ENCODE measurements at regions not wholly inside any gene's neighbourhood (a gene's known extent, or its start where the extent isn't known, plus 50 kb on each side); places are given as distances from the start of the nearest gene placed in this dataset.
A peak's percentile ranks its signal among the peaks of the same experiment; 100 is the strongest.

- no peak for FAIRE-seq
Measured at GRCh38 chr5:54927097-54927746, 58.2 kb downstream of the ESM1 start.

- FAIRE-seq, result no peak
Measured at GRCh38 chr5:54924487-54924886, 60.9 kb downstream of the ESM1 start.

- no peak for FAIRE-seq
Measured at GRCh38 chr5:54917323-54917722, 68.1 kb downstream of the ESM1 start.

GRCh38 chr5:54915466-54916027 is 69.8 kb downstream of the ESM1 start:
- FAIRE-seq, result no peak

- no peak for FAIRE-seq
Measured at GRCh38 chr5:54912021-54912420, 73.4 kb downstream of the ESM1 start.

GRCh38 chr5:54909911-54910870 is 75.2 kb downstream of the ESM1 start:
- FAIRE-seq, result no peak

- no peak for FAIRE-seq
Measured at GRCh38 chr5:54908774-54909525, 76.4 kb downstream of the ESM1 start.

- peak; percentile 88 for FAIRE-seq
Measured at GRCh38 chr5:54905942-54906537, 79.4 kb downstream of the ESM1 start.

- FAIRE-seq, result no peak
Measured at GRCh38 chr5:54905246-54905795, 80.1 kb downstream of the ESM1 start.

- FAIRE-seq, result no peak
Measured at GRCh38 chr5:54904425-54904824, 81.0 kb downstream of the ESM1 start.

- FAIRE-seq, result no peak
Measured at GRCh38 chr5:54902791-54903473, 82.5 kb downstream of the ESM1 start.

- FAIRE-seq, result no peak
Measured at GRCh38 chr5:54900984-54901725, 84.2 kb downstream of the ESM1 start.

GRCh38 chr5:54897001-54897400 is 88.4 kb downstream of the ESM1 start:
- no peak for FAIRE-seq

- FAIRE-seq, result peak; percentile 91
Measured at GRCh38 chr5:54895816-54896341, 89.5 kb downstream of the ESM1 start.

- FAIRE-seq, result no peak
Measured at GRCh38 chr5:54894957-54895815, 90.2 kb downstream of the ESM1 start.

GRCh38 chr5:54889826-54890225 is 95.6 kb downstream of the ESM1 start:
- FAIRE-seq, result no peak

- FAIRE-seq, result no peak
Measured at GRCh38 chr5:54887663-54888062, 97.7 kb downstream of the ESM1 start.

- FAIRE-seq, result no peak
Measured at GRCh38 chr5:54886866-54887265, 98.5 kb downstream of the ESM1 start.

GRCh38 chr5:54885636-54886035 is 99.8 kb downstream of the ESM1 start:
- FAIRE-seq, result no peak

- no peak for FAIRE-seq
Measured at GRCh38 chr5:54884195-54884536, 101.2 kb downstream of the ESM1 start.

Data from islet of Langerhans (tissue), 1 donor.